ENCODE measurements at regions not wholly inside any gene's neighbourhood (a gene's known extent, or its start where the extent isn't known, plus 50 kb on each side); places are given as distances from the start of the nearest gene placed in this dataset.
A peak's percentile ranks its signal among the peaks of the same experiment; 100 is the strongest.

GRCh38 chr7:130902755-130903357 is 168.8 kb upstream of the KLF14 start:
- Histone ChIP-seq H3K9ac (ENCODE audit: insufficient read depth, low read length) (peak overlapping the region; percentile 47), H3K9me3 (ENCODE audit: control insufficient read depth, insufficient read depth, low read depth, low read length) (no peaks in the 10 kb centered on the region), H3K79me2 (ENCODE audit: control insufficient read depth, insufficient read depth, low read length) (peaks cover 98% of the 10 kb centered on the region), H3K4me1 (ENCODE audit: control insufficient read depth, extremely low read depth, insufficient read depth, low read length) (peaks cover 48% of the 10 kb centered on the region), H3K4me3 (replicated peaks in 1 of 4; ENCODE audit: control extremely low read depth in 1 of 4, insufficient read depth in 1 of 4, low read depth in 3 of 4, low read length in 4 of 4) (peak overlapping the region in 3 of 4 experiments; percentile 2 to 26 (median 11)), H3K36me3 (ENCODE audit: control insufficient read depth, insufficient read depth, low read length) (peaks cover 29% of the 10 kb centered on the region), H3K27me3 (ENCODE audit: control insufficient read depth, insufficient read depth, low read length) (no peaks in the 10 kb centered on the region), H4K20me1 (ENCODE audit: control insufficient read depth, extremely low read depth, insufficient read depth, low read length) (peaks cover 3% of the 10 kb centered on the region), H3K4me2 (ENCODE audit: extremely low read depth, insufficient read depth, low read length) (peak overlapping the region; percentile 83), H2AFZ (ENCODE audit: low read length) (no peak overlapping the region), H3K27ac (ENCODE audit: insufficient read depth, low read length) (peak overlapping the region; percentile 88)
- TF ChIP-seq CTCF (conservative IDR thresholded peaks at IDR 0.05 in 1 of 2, IDR thresholded peaks at IDR 0.05 in 1 of 2; ENCODE audit: low read depth in 1 of 2, low read length in 2 of 2) (no peak), EZH2 (IDR thresholded peaks at IDR 0.05; ENCODE audit: low read length, missing control alignments) (no peak)
- peak in 1 of 2 donors; percentile 59 for DNase-seq (ENCODE audit: low read depth in 2 of 2)

GRCh38 chr7:130903358-130903974 is 169.5 kb upstream of the KLF14 start:
- Histone ChIP-seq H2AFZ (ENCODE audit: low read length) (no peak overlapping the region), H3K27ac (ENCODE audit: insufficient read depth, low read length) (peak overlapping the region; percentile 88), H3K36me3 (ENCODE audit: control insufficient read depth, insufficient read depth, low read length) (peaks cover 24% of the 10 kb centered on the region), H3K79me2 (ENCODE audit: control insufficient read depth, insufficient read depth, low read length) (peaks cover 96% of the 10 kb centered on the region), H3K4me3 (replicated peaks in 1 of 4; ENCODE audit: control extremely low read depth in 1 of 4, insufficient read depth in 1 of 4, low read depth in 3 of 4, low read length in 4 of 4) (peak overlapping the region in 3 of 4 experiments; percentile 2 to 31 (median 21)), H4K20me1 (ENCODE audit: control insufficient read depth, extremely low read depth, insufficient read depth, low read length) (peaks cover 3% of the 10 kb centered on the region), H3K4me2 (ENCODE audit: extremely low read depth, insufficient read depth, low read length) (peak overlapping the region; percentile 83), H3K9me3 (ENCODE audit: control insufficient read depth, insufficient read depth, low read depth, low read length) (no peaks in the 10 kb centered on the region), H3K27me3 (ENCODE audit: control insufficient read depth, insufficient read depth, low read length) (no peaks in the 10 kb centered on the region), H3K9ac (ENCODE audit: insufficient read depth, low read length) (peak overlapping the region; percentile 49), H3K4me1 (ENCODE audit: control insufficient read depth, extremely low read depth, insufficient read depth, low read length) (peaks cover 48% of the 10 kb centered on the region)
- peak; percentile 98 to 99 for DNase-seq (ENCODE audit: low read depth in 2 of 2)
- TF ChIP-seq CTCF (conservative IDR thresholded peaks at IDR 0.05 in 1 of 2, IDR thresholded peaks at IDR 0.05 in 1 of 2; ENCODE audit: low read depth in 1 of 2, low read length in 2 of 2) (no peak), EZH2 (IDR thresholded peaks at IDR 0.05; ENCODE audit: low read length, missing control alignments) (no peak)

GRCh38 chr7:130904031-130904757 is 170.2 kb upstream of the KLF14 start:
- H3K27ac ChIP-seq (ENCODE audit: insufficient read depth, low read length), result peak overlapping the region; percentile 88
- H3K9me3 ChIP-seq (ENCODE audit: control insufficient read depth, insufficient read depth, low read depth, low read length), result no peaks in the 10 kb centered on the region
- peaks cover 24% of the 10 kb centered on the region for H3K36me3 ChIP-seq (ENCODE audit: control insufficient read depth, insufficient read depth, low read length)
- H2AFZ ChIP-seq (ENCODE audit: low read length), result no peak overlapping the region
- H3K4me2 ChIP-seq (ENCODE audit: extremely low read depth, insufficient read depth, low read length), result peak overlapping the region; percentile 83
- DNase-seq (ENCODE audit: low read depth in 2 of 2), result peak; percentile 93 to 97
- peak overlapping the region; percentile 49 for H3K9ac ChIP-seq (ENCODE audit: insufficient read depth, low read length)
- H4K20me1 ChIP-seq (ENCODE audit: control insufficient read depth, extremely low read depth, insufficient read depth, low read length), result peaks cover 3% of the 10 kb centered on the region
- H3K4me1 ChIP-seq (ENCODE audit: control insufficient read depth, extremely low read depth, insufficient read depth, low read length), result peaks cover 48% of the 10 kb centered on the region
- H3K4me3 ChIP-seq (replicated peaks in 1 of 4; ENCODE audit: control extremely low read depth in 1 of 4, insufficient read depth in 1 of 4, low read depth in 3 of 4, low read length in 4 of 4), result peak overlapping the region in 2 of 4 experiments; percentile 21 to 31
- no peak for TF ChIP-seq CTCF (conservative IDR thresholded peaks at IDR 0.05 in 1 of 2, IDR thresholded peaks at IDR 0.05 in 1 of 2; ENCODE audit: low read depth in 1 of 2, low read length in 2 of 2)
- no peak for TF ChIP-seq EZH2 (IDR thresholded peaks at IDR 0.05; ENCODE audit: low read length, missing control alignments)
- peaks cover 96% of the 10 kb centered on the region for H3K79me2 ChIP-seq (ENCODE audit: control insufficient read depth, insufficient read depth, low read length)
- no peaks in the 10 kb centered on the region for H3K27me3 ChIP-seq (ENCODE audit: control insufficient read depth, insufficient read depth, low read length)
